ENCODE measurements at regions not wholly inside any gene's neighbourhood (a gene's known extent, or its start where the extent isn't known, plus 50 kb on each side); places are given as distances from the start of the nearest gene placed in this dataset.
"Not testable (repeated sequence)": the region's sequence is repeated elsewhere in the genome, so short reads cannot be mapped to it uniquely, and the experiment has no call there.

DNA sequence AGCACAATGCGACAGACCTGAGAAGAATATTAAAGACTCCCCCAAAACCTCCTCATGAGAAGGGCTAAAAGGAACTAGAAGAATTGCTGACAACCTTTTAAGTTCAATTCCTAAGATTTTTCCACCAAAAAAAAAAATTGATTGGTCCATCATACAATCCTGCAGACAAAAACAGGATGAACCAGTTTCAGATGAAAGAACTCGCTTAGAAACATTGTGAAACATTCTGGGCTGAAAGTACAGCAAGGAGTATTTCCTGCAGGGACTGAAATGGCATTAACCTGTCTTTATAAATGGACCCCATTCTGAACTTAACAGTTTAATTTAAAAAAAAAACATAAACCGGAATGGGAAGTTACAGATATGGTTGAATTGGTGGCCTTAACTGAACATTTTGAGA is 96.0 kb upstream of the FAM174B start:
- no peak for DNase-seq (ENCODE audit: low read depth in 3 of 3, low spot score in 2 of 3)

- no peak for DNase-seq (ENCODE audit: low read depth in 3 of 3, low spot score in 2 of 3)
Measured at GRCh38 chr15:92753591-92753990, 98.0 kb upstream of the FAM174B start.

- DNase-seq (ENCODE audit: low read depth in 3 of 3, low spot score in 2 of 3): no peak
Measured at GRCh38 chr15:92763459-92763858, 107.9 kb upstream of the FAM174B start.

- DNase-seq (ENCODE audit: low read depth in 3 of 3, low spot score in 2 of 3): not testable (repeated sequence)
Measured at GRCh38 chr15:92768131-92768530, 112.6 kb upstream of the FAM174B start.

DNA sequence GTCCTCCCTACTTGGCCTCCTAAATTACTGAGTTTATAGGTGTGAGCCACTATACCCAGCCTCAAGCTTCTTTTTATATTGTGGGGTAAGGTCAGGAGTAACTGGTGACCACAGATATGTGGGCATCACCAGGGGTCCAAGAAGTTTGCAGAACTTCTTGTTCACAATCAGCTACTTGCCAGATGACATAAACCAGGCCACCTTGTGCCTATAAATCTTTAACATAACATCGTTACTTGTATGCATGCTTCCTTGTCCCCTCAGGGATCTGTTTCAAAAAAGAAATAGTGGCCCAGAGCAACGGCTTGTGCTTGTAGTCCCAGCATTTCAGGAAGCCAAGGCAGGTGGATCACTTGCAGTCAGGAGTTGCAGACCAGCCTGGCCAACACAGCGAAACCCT is 115.1 kb upstream of the FAM174B start:
- no peak for DNase-seq (ENCODE audit: low read depth in 3 of 3, low spot score in 2 of 3)

- DNase-seq (ENCODE audit: low read depth in 3 of 3, low spot score in 2 of 3): no peak
Measured at GRCh38 chr15:92772061-92772460, 116.5 kb upstream of the FAM174B start.

- DNase-seq (ENCODE audit: low read depth in 3 of 3, low spot score in 2 of 3): no peak
Measured at GRCh38 chr15:92772626-92773244, 117.2 kb upstream of the FAM174B start.

DNA sequence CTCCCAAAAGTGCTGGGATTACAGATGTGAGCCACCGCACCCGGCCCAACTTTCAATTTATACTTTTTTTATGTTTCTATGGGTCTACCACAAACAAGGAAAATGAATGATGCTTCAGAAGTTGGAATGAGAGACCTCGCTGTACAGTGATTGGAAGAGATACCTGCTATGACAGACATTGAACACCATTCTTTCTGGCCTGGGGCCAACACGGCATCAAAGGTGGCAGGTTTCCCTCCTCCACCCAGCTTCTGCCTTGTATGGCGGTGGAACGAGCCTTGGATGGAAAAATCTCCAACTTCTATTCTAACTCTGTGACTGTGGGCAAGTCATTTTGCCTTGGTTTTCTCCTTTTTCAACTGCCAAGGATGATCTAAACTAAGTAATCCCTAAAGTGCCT is 117.8 kb upstream of the FAM174B start:
- DNase-seq (ENCODE audit: low read depth in 3 of 3, low spot score in 2 of 3): no peak

- DNase-seq (ENCODE audit: low read depth in 3 of 3, low spot score in 2 of 3): no peak
Measured at GRCh38 chr15:92779874-92780273, 120.2 kb upstream of the CHD2 start.

DNA sequence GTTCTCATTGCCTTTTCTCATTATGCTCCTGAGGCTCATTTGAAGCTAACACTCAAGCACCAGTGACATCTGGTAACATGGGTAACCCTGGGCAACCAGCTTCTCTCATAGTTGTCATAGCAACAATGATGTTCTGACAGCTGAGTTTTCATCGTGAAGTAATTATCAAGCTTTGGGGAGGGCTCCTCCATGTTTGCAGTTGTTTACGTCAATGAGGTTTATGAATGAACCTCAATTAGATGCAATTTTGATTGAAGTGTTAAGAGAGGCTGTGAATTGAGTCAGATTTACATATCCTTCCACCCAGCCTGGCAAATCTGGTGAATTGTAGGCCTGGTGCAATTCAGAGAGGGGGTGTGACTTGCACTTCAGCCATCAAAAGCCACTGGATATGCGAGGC is 119.3 kb upstream of the CHD2 start:
- DNase-seq (ENCODE audit: low read depth in 3 of 3, low spot score in 2 of 3): no peak

DNA sequence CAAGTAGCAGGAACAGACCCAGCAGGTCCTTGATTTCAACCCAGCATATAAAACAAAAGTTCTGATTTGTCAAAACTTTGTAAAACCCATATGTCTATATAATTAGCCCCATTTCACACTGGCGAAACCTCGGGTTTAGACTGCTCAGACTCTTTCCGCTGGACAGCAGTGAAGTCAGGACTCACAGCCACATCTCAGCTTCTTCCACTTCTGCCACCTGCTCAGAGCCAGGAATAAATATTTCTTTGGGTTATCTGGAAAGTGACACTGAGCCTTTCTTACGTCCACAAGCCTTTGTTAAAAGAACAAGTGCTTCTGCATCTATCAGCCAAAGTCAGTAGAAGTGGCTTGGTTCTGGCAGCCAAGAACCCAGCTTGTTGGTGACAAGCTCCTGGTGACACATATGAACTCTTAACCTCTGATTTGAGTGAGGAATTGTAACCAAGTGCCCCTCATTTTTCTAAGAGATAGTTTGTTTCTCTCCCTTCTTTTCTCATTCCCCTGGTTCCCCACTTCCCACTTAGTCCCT is 118.1 kb upstream of the CHD2 start:
- no peak for DNase-seq (ENCODE audit: low read depth in 3 of 3, low spot score in 2 of 3)

GRCh38 chr15:92787116-92787515 is 113.0 kb upstream of the CHD2 start:
- no peak for DNase-seq (ENCODE audit: low read depth in 3 of 3, low spot score in 2 of 3)

DNA sequence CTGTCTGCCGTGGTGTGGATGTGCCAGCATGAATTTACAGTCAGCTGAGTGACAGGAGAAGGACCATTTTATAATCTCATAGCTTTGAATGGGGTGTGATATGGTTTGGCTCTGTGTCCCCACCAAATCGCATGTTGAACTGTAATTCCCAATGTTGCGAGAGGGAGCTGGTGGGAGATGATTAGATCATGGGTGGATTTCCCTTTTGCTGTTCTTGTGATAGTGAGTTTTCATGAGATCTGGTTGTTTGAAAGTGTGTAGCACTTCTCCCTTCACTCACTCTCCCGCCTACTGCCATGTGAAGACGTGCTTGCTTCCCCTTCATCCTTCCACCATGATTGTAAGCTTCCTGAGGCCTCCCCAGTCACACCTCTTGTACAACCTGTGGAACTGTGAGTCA is 111.9 kb upstream of the CHD2 start:
- no peak for DNase-seq (ENCODE audit: low read depth in 3 of 3, low spot score in 2 of 3)

DNA sequence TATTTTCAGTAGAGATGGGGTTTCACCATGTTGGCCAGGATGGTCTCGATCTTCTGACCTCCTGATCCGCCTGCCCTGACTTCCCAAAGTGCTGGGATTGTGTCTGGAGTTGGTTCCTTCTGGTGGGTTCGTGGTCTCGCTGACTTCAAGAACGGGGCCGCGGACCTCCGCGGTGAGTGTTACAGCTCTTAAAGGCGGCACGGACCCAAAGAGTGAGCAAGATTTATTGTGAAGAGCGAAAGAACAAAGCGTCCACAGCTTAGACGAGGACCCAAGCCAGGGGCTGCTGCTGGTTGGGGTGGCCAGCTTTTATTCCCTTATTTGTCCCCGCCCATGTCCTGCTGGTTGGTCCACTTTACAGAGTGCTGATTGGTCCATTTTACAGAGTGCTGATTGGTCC is 111.3 kb upstream of the CHD2 start:
- not testable (repeated sequence) for DNase-seq (ENCODE audit: low read depth in 3 of 3, low spot score in 2 of 3)

DNA sequence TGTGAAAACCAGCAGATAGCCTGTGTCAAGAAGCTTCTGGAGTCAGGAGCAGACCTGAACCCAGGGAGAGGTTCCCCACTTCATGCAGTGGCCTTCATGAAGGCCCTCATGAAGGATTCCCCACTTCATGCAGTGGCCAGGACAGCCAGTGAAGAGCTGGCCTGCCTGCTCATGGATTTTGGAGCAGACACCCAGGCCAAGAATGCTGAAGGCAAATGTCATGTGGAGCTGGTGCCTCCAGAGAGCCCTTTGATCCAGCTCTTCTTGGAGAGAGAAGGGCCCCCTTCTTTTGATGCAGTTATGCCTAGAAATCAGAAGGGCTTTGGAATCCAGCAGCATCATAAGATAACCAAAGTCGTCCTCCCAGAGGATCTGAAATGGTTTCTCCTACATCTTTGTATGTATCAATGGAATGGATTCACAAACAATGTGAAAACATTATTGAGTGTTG is 103.9 kb upstream of the CHD2 start:
- DNase-seq (ENCODE audit: low read depth in 3 of 3, low spot score in 2 of 3): no peak

GRCh38 chr15:92797168-92798052 is 102.7 kb upstream of the CHD2 start:
- no peak for DNase-seq (ENCODE audit: low read depth in 3 of 3, low spot score in 2 of 3)

DNA sequence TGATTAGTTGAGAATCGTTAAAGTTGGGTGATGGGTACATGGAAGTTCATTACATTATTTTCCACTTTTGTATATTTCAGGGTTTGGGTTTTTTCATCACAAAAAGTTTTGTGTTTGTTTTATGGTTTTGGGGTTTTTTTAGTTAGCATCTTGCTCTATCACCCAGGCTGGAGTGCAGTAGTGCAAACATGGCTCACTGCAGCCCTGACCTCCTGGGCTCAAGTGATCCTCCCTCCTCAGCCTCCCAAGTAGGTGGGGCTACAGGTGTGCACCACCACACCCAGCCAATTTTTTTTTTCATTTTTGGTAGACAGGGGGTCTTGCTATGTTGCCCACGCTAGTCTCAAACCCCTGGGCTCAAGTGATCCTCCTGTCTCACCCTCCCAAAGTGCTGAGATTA is 100.1 kb upstream of the CHD2 start:
- DNase-seq (ENCODE audit: low read depth in 3 of 3, low spot score in 2 of 3): no peak

DNA sequence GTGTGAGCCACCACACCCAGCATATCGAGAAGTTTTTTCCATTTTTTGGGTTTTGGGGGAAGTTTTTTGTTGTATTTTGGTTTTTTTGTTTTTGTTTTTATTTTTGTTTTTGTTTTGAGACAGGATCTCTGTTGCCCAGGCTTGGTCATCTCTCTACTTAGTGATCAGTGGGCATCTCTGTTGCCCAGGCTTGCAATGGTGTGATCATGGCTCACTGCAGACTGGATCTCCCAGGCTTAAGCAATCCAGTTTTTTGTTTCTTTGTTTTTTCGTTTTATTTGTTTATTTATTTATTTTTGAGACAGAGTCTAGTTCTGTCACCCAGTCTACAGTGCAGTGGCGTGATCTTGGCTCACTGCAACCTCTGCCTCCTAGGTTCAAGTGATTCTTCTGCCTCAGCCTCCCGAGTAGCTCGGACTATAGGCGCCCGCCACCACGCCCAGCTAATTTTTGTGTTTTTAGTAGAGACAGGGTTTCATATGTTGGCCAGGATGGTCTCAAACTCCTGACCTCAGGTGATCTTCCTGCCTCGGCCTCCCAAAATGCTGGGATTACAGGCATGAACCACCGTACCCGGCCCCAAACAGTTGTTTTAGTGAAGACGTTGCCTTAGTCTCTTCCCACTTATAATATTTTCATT is 99.6 kb upstream of the CHD2 start:
- not testable (repeated sequence) for DNase-seq (ENCODE audit: low read depth in 3 of 3, low spot score in 2 of 3)

DNA sequence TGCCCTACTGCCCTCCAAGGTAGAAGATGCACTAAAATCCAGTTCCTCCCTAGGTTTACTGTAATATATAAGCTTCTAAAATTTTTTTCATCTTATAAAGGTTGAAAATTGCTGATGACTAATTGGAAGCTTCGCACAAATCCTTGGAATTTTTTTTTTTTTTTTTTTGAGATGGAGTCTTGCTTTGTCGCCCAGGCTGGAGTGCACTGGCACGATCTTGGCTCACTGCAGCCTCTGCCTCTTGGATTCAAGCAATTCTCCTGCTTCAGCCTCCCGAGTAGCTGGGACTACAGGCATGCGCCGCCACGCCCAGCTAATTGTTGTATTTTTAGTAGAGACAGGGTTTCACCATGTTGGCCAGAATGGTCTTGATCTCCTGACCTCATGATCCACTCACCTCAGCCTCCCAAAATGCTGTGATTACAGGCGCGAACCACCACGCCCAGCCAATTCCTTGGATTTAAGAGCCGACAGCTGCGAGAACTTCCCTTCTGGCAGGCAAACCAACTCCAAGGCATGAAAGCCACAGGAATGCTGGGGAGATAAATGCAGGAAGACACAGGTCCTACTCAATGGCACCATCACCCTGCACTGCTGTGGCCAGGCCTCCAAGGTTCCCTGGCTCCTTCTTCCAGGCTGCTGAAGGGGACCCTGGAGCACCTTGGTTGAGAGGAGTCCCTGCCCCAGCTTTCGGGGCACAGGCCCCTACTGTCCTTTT is 98.9 kb upstream of the CHD2 start:
- not testable (repeated sequence) for DNase-seq (ENCODE audit: low read depth in 3 of 3, low spot score in 2 of 3)

DNA sequence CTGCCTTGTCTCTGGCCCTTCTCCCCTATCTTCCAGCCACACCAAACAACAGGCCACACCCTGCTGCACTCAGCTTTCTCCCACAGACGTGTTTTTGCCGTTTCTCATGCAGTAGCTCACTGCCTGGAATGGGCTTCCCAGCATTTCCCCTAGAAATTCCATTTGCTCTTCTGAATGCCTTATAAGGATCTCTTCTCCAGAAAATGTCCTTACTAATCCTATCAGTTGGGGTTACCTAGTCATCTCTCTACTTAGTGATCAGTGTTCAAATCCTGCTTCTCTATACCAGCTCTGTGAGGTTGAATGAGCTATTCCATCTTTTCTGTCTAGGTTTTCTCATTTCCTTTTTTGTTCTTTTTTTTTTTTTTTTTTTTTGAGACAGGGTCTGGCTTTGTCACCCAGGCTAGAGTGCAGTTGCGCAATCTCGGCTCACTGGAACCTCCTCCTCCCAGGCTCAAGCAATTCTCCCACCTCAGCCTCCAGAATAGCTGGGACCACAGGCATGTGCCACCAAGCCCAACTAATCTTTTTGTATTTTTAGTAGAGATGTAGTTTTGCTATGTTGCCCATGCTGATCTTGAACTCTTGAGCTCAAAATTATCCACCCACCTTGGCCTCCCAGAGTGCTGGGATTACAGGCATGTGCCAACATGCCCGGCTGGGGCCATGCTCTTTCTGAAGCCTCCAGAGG is 98.2 kb upstream of the CHD2 start:
- no peak for DNase-seq (ENCODE audit: low read depth in 3 of 3, low spot score in 2 of 3)
